Loucy (cell line): ENCODE measurements at regions not wholly inside any gene's neighbourhood (a gene's known extent, or its start where the extent isn't known, plus 50 kb on each side); places are given as distances from the start of the nearest gene placed in this dataset.

Experiments
- H2AFZ ChIP-seq: fragments of 200-600 bp; sonication (generic); 2 replicates; pipeline ENCODE4 v1.6.0; 2016; ENCODE audit warnings: antibody characterized with exemption, mild to moderate bottlenecking, low read length, moderate library complexity
- H3F3A ChIP-seq: fragments of 200-600 bp; 2 replicates; pipeline ENCODE4 v1.6.0; 2016; ENCODE audit warnings: antibody characterized with exemption, low read depth, mild to moderate bottlenecking
- H3K27me3 ChIP-seq: fragments of 200-600 bp; sonication (generic); 2 replicates; pipeline ENCODE4 v1.6.1; 2014; ENCODE audit warnings: low read length, mild to moderate bottlenecking; ENCODE audit not compliant: insufficient read depth, poor library complexity, severe bottlenecking
- H3K36me3 ChIP-seq: fragments of 200-600 bp; sonication (generic); 2 replicates; pipeline ENCODE4 v1.6.1; 2016; ENCODE audit warnings: low read length; ENCODE audit not compliant: insufficient read depth
- H3K4me1 ChIP-seq: fragments of 200-600 bp; sonication (generic); 2 replicates; pipeline ENCODE4 v1.5.1; 2014; ENCODE audit warnings: low read length, mild to moderate bottlenecking; ENCODE audit not compliant: insufficient read depth, poor library complexity, severe bottlenecking
- H3K4me2 ChIP-seq: fragments of 200-600 bp; sonication (generic); 2 replicates; pipeline ENCODE4 v1.6.0; 2014; ENCODE audit warnings: antibody characterized with exemption, low read length, low read depth, mild to moderate bottlenecking; ENCODE audit not compliant: poor library complexity, severe bottlenecking
- H3K4me3 ChIP-seq: fragments of 200-600 bp; sonication (generic); 2 replicates; pipeline ENCODE4 v1.5.1; 2014; ENCODE audit warnings: low read length, mild to moderate bottlenecking, mixed read lengths; ENCODE audit not compliant: poor library complexity, severe bottlenecking
- H3K79me2 ChIP-seq: fragments of 200-600 bp; sonication (generic); 2 replicates; pipeline ENCODE4 v1.6.1; 2014; ENCODE audit warnings: low read length; ENCODE audit not compliant: insufficient read depth
- H3K9ac ChIP-seq: fragments of 200-600 bp; sonication (generic); 2 replicates; pipeline ENCODE4 v1.6.0; 2014; ENCODE audit warnings: mild to moderate bottlenecking, low read depth, low read length, moderate library complexity; ENCODE audit not compliant: poor library complexity, severe bottlenecking
- H3K9me2 ChIP-seq: fragments of 200-600 bp; sonication (generic); replicated peaks from 2 replicates; pipeline ENCODE4 v1.6.1; 2016; ENCODE audit warnings: low read depth, low read length, mixed read lengths
- H3K9me3 ChIP-seq: fragments of 200-600 bp; sonication (generic); 2 replicates; pipeline ENCODE4 v1.6.1; 2014; ENCODE audit warnings: mild to moderate bottlenecking, antibody characterized with exemption, low read length, low read depth; ENCODE audit not compliant: insufficient read depth
- H4K20me1 ChIP-seq: fragments of 200-600 bp; sonication (generic); 2 replicates; pipeline ENCODE4 v1.6.0; 2014; ENCODE audit warnings: antibody characterized with exemption, low read length, mild to moderate bottlenecking; ENCODE audit not compliant: insufficient read depth, poor library complexity, severe bottlenecking
- CTCF ChIP-seq: fragments of 200-600 bp; sonication (generic); conservative IDR thresholded peaks from 2 replicates; pipeline ENCODE4 v1.5.1; 2014; ENCODE audit warnings: mild to moderate bottlenecking, antibody characterized with exemption, low read length
- EZH2phosphoT487 ChIP-seq: fragments of 200-600 bp; IDR thresholded peaks from 2 replicates; pipeline ENCODE4 v1.6.1; 2018; ENCODE audit warnings: antibody characterized with exemption, mild to moderate bottlenecking, moderate library complexity, borderline replicate concordance

- Histone ChIP-seq H2AFZ (no peak overlapping the region), H3K4me2 (no peak overlapping the region), H3K4me3 (no peak overlapping the region), H3K36me3 (no peaks in the 10 kb centered on the region), H3K4me1 (peaks cover 3% of the 10 kb centered on the region), H3K79me2 (no peaks in the 10 kb centered on the region), H3K27me3 (no peaks in the 10 kb centered on the region), H3K9me2 (no peaks in the 10 kb centered on the region), H4K20me1 (no peaks in the 10 kb centered on the region), H3F3A (no peaks in the 10 kb centered on the region), H3K9ac (no peak overlapping the region), H3K9me3 (no peaks in the 10 kb centered on the region)
- no peak for TF ChIP-seq EZH2phosphoT487
Measured at GRCh38 chr3:64400706-64401105, 175.4 kb upstream of the PRICKLE2 start.

- no peak overlapping the region for H2AFZ ChIP-seq
Measured at GRCh38 chr3:64399205-64399800, 174.0 kb upstream of the PRICKLE2 start.

GRCh38 chr3:64398476-64398875 lies 173.2 kb upstream of the PRICKLE2 start:
- no peaks in the 10 kb centered on the region for H4K20me1 ChIP-seq
- no peaks in the 10 kb centered on the region for H3K36me3 ChIP-seq

More at GRCh38 chr3:64399205-64399800, 174.0 kb upstream of the PRICKLE2 start:
- Histone ChIP-seq H3K9me3 (no peaks in the 10 kb centered on the region), H3K4me1 (peaks cover 3% of the 10 kb centered on the region), H3K36me3 (no peaks in the 10 kb centered on the region), H3K4me2 (no peak overlapping the region), H3K27me3 (no peaks in the 10 kb centered on the region), H3F3A (no peaks in the 10 kb centered on the region), H3K9me2 (no peaks in the 10 kb centered on the region), H3K4me3 (no peak overlapping the region), H4K20me1 (no peaks in the 10 kb centered on the region), H3K9ac (no peak overlapping the region), H3K79me2 (no peaks in the 10 kb centered on the region)
- TF ChIP-seq CTCF (peak; percentile 77), EZH2phosphoT487 (no peak)

More at GRCh38 chr3:64398476-64398875, 173.2 kb upstream of the PRICKLE2 start:
- peaks cover 3% of the 10 kb centered on the region for H3K4me1 ChIP-seq
- H2AFZ ChIP-seq = no peak overlapping the region
- H3F3A ChIP-seq = no peaks in the 10 kb centered on the region
- H3K9me2 ChIP-seq = no peaks in the 10 kb centered on the region
- H3K4me2 ChIP-seq = no peak overlapping the region
- no peaks in the 10 kb centered on the region for H3K27me3 ChIP-seq
- no peak overlapping the region for H3K9ac ChIP-seq
- TF ChIP-seq EZH2phosphoT487 = no peak
- TF ChIP-seq CTCF = no peak
- H3K79me2 ChIP-seq = no peaks in the 10 kb centered on the region
- no peaks in the 10 kb centered on the region for H3K9me3 ChIP-seq
- H3K4me3 ChIP-seq = no peak overlapping the region
